ENCODE measurements at regions not wholly inside any gene's neighbourhood (a gene's known extent, or its start where the extent isn't known, plus 50 kb on each side); places are given as distances from the start of the nearest gene placed in this dataset.
"Not testable (repeated sequence)": the region's sequence is repeated elsewhere in the genome, so short reads cannot be mapped to it uniquely, and the experiment has no call there.

GRCh38 chr5:74457876-74458275 is 182.7 kb downstream of the ENC1 start:
- no peak for DNase-seq

GRCh38 chr5:74454263-74455030 is 186.1 kb downstream of the ENC1 start:
- no peak for DNase-seq

GRCh38 chr5:74452856-74453255 is 187.7 kb downstream of the ENC1 start:
- DNase-seq = peak; percentile 32 to 62 (median 44)

GRCh38 chr5:74450095-74450494 is 190.4 kb downstream of the ENC1 start:
- DNase-seq = no peak

- DNase-seq = no peak
Measured at GRCh38 chr5:74446725-74447241, 193.7 kb downstream of the ENC1 start.

- DNase-seq = no peak
Measured at GRCh38 chr5:74442466-74442865, 198.1 kb downstream of the ENC1 start.

GRCh38 chr5:74441616-74442015 is 198.9 kb downstream of the ENC1 start:
- DNase-seq = no peak

- DNase-seq = no peak
Measured at GRCh38 chr5:74440341-74440740, 200.2 kb downstream of the ENC1 start.

- not testable (repeated sequence) for DNase-seq
Measured at GRCh38 chr5:74437870-74438269, 202.7 kb downstream of the ENC1 start.

GRCh38 chr5:74433896-74434829 is 206.4 kb downstream of the ENC1 start:
- peak; percentile 66 to 82 (median 80) for DNase-seq

GRCh38 chr5:74433255-74433895 is 207.2 kb downstream of the ENC1 start:
- peak; percentile 75 to 90 (median 79) for DNase-seq

GRCh38 chr5:74432721-74433120 is 207.8 kb downstream of the ENC1 start:
- DNase-seq = no peak

- peak; percentile 38 to 63 (median 47) for DNase-seq
Measured at GRCh38 chr5:74432216-74432615, 208.3 kb downstream of the ENC1 start.

GRCh38 chr5:74431290-74431669 is 209.2 kb downstream of the ENC1 start:
- no peak for DNase-seq

GRCh38 chr5:74430631-74431289 is 209.8 kb downstream of the ENC1 start:
- peak; percentile 48 to 56 (median 53) for DNase-seq

- DNase-seq = no peak
Measured at GRCh38 chr5:74429495-74429894, 211.0 kb downstream of the ENC1 start.

GRCh38 chr5:74428876-74429275 is 211.7 kb downstream of the ENC1 start:
- no peak for DNase-seq

GRCh38 chr5:74428275-74428674 is 212.3 kb downstream of the ENC1 start:
- DNase-seq = no peak

- DNase-seq = no peak
Measured at GRCh38 chr5:74426506-74426905, 214.0 kb downstream of the ENC1 start.

- DNase-seq = no peak
Measured at GRCh38 chr5:74424162-74424868, 216.2 kb downstream of the ENC1 start.

GRCh38 chr5:74423383-74423782 is 217.1 kb downstream of the ENC1 start:
- no peak for DNase-seq

- peak in 2 of 3 donors; percentile 30 to 37 for DNase-seq
Measured at GRCh38 chr5:74422671-74423070, 217.9 kb downstream of the ENC1 start.
